ENCODE measurements at regions not wholly inside any gene's neighbourhood (a gene's known extent, or its start where the extent isn't known, plus 50 kb on each side); places are given as distances from the start of the nearest gene placed in this dataset.
A peak's percentile ranks its signal among the peaks of the same experiment; 100 is the strongest.

- no peak for DNase-seq
Measured at GRCh38 chr15:98025237-98025636, 64.7 kb downstream of the ARRDC4 start.

GRCh38 chr15:98034731-98035130, 74.2 kb downstream of the ARRDC4 start:
- no peak for DNase-seq

GRCh38 chr15:98035134-98035533, 74.6 kb downstream of the ARRDC4 start:
- no peak for DNase-seq

- no peak for DNase-seq
Measured at GRCh38 chr15:98035577-98036010, 75.1 kb downstream of the ARRDC4 start.

- no peak for DNase-seq
Measured at GRCh38 chr15:98039596-98039995, 79.1 kb downstream of the ARRDC4 start.

GRCh38 chr15:98040146-98040545, 79.6 kb downstream of the ARRDC4 start:
- no peak for DNase-seq

GRCh38 chr15:98043160-98044014, 82.9 kb downstream of the ARRDC4 start:
- DNase-seq: no peak

- no peak for DNase-seq
Measured at GRCh38 chr15:98051734-98052133, 91.2 kb downstream of the ARRDC4 start.

- DNase-seq: no peak
Measured at GRCh38 chr15:98057453-98057852, 97.0 kb downstream of the ARRDC4 start.

- DNase-seq: no peak
Measured at GRCh38 chr15:98062869-98063268, 102.4 kb downstream of the ARRDC4 start.

- no peak for DNase-seq
Measured at GRCh38 chr15:98063315-98063714, 102.8 kb downstream of the ARRDC4 start.

- DNase-seq: no peak
Measured at GRCh38 chr15:98063871-98064270, 103.4 kb downstream of the ARRDC4 start.

- no peak for DNase-seq
Measured at GRCh38 chr15:98067339-98067738, 106.8 kb downstream of the ARRDC4 start.

GRCh38 chr15:98069256-98069655, 108.8 kb downstream of the ARRDC4 start:
- no peak for DNase-seq

GRCh38 chr15:98070137-98070536, 109.6 kb downstream of the ARRDC4 start:
- DNase-seq: no peak

- DNase-seq: no peak
Measured at GRCh38 chr15:98071786-98072185, 111.3 kb downstream of the ARRDC4 start.

- no peak for DNase-seq
Measured at GRCh38 chr15:98075441-98075840, 114.9 kb downstream of the ARRDC4 start.

- DNase-seq: no peak
Measured at GRCh38 chr15:98076021-98076816, 115.7 kb downstream of the ARRDC4 start.

- no peak for DNase-seq
Measured at GRCh38 chr15:98077186-98077585, 116.7 kb downstream of the ARRDC4 start.

- DNase-seq: no peak
Measured at GRCh38 chr15:98080791-98081190, 120.3 kb downstream of the ARRDC4 start.

GRCh38 chr15:98083203-98083910, 122.9 kb downstream of the ARRDC4 start:
- no peak for DNase-seq

GRCh38 chr15:98085003-98085639, 124.6 kb downstream of the ARRDC4 start:
- DNase-seq: peak; percentile 1

Data from NCI-H1105 (cell line).